GM23338 (cell line): ENCODE measurements at regions not wholly inside any gene's neighbourhood (a gene's known extent, or its start where the extent isn't known, plus 50 kb on each side); places are given as distances from the start of the nearest gene placed in this dataset.

Experiments
- ATAC-seq: fragments of 200-7000 bp; cut with Tn5 transposase; 3 replicates; pipeline ENCODE4 v1.9.1; 2020
- DNase-seq: peaks from one replicate; pipeline ENCODE4 v3.0.0-alpha.2; 2015; ENCODE audit warnings: low spot score
- H2AFZ ChIP-seq: fragments of 200-600 bp; sonication (generic); 2 replicates; pipeline ENCODE4 v1.8.0; 2016; ENCODE audit warnings: antibody characterized with exemption, mild to moderate bottlenecking, moderate library complexity
- H3F3A ChIP-seq: fragments of 200-600 bp; sonication (generic); replicated peaks from 2 replicates; pipeline ENCODE4 v1.8.0; 2017; ENCODE audit warnings: antibody characterized with exemption, mixed run types, low read depth
- H3K27ac ChIP-seq: fragments of 200-600 bp; sonication (generic); 2 replicates; pipeline ENCODE4 v1.6.1; 2016; ENCODE audit warnings: low read depth
- H3K27me3 ChIP-seq: fragments of 200-600 bp; sonication (generic); 2 replicates; pipeline ENCODE4 v1.8.0; 2016; ENCODE audit warnings: mild to moderate bottlenecking, mixed run types, moderate library complexity; ENCODE audit not compliant: insufficient read depth
- H3K36me3 ChIP-seq: fragments of 200-600 bp; sonication (generic); 2 replicates; pipeline ENCODE4 v1.8.0; 2016; ENCODE audit warnings: mild to moderate bottlenecking; ENCODE audit not compliant: insufficient read depth
- H3K4me1 ChIP-seq: fragments of 200-600 bp; sonication (generic); 2 replicates; pipeline ENCODE4 v1.8.0; 2016; ENCODE audit warnings: mild to moderate bottlenecking, moderate library complexity; ENCODE audit not compliant: insufficient read depth
- H3K4me2 ChIP-seq: fragments of 200-600 bp; sonication (generic); 2 replicates; pipeline ENCODE4 v1.7.1; 2017; ENCODE audit warnings: mixed run types
- H3K4me3 ChIP-seq: fragments of 200-600 bp; sonication (generic); 2 replicates; pipeline ENCODE4 v1.6.1; 2016; ENCODE audit warnings: mixed run types
- H3K79me2 ChIP-seq: fragments of 200-600 bp; sonication (generic); replicated peaks from 2 replicates; pipeline ENCODE4 v1.8.0; 2017; ENCODE audit warnings: mild to moderate bottlenecking; ENCODE audit not compliant: insufficient read depth
- H3K9me2 ChIP-seq: fragments of 200-600 bp; sonication (generic); 2 replicates; pipeline ENCODE4 v1.8.0; 2017; ENCODE audit not compliant: insufficient read depth
- H4K20me1 ChIP-seq: fragments of 200-600 bp; sonication (generic); replicated peaks from 2 replicates; pipeline ENCODE4 v1.8.0; 2017; ENCODE audit warnings: mild to moderate bottlenecking; ENCODE audit not compliant: insufficient read depth
- H3K27ac Mint-ChIP-seq: 2 replicates; pipeline ENCODE4 v1.8.0; 2020; ENCODE audit warnings: inconsistent platforms, mild to moderate bottlenecking, moderate library complexity, mixed read lengths
- H3K27me3 Mint-ChIP-seq: 3 replicates; pipeline ENCODE4 v1.8.0; 2022; ENCODE audit warnings: low read depth, mild to moderate bottlenecking, moderate library complexity, mixed read lengths, inconsistent platforms; ENCODE audit not compliant: insufficient read depth, poor library complexity
- H3K36me3 Mint-ChIP-seq: 3 replicates; pipeline ENCODE4 v1.8.0; 2021; ENCODE audit warnings: low read depth, mild to moderate bottlenecking, inconsistent platforms, moderate library complexity, mixed read lengths
- H3K4me1 Mint-ChIP-seq: 3 replicates; pipeline ENCODE4 v1.8.0; 2020; ENCODE audit warnings: mild to moderate bottlenecking, inconsistent platforms, mixed read lengths
- H3K4me3 Mint-ChIP-seq: 3 replicates; pipeline ENCODE4 v1.8.0; 2021; ENCODE audit warnings: moderate library complexity, mild to moderate bottlenecking, inconsistent platforms, mixed read lengths
- H3K9me3 Mint-ChIP-seq: 3 replicates; pipeline ENCODE4 v1.8.0; 2020; ENCODE audit warnings: moderate library complexity, mild to moderate bottlenecking, inconsistent platforms, mixed read lengths
- CTCF ChIP-seq, 2 experiments: fragments of 200-600 bp in 1 of 2; sonication (generic) in 1 of 2; conservative IDR thresholded peaks; 2 replicates each; pipeline versions ENCODE4 v1.5.1 to v1.6.1; 2016 to 2017; ENCODE audit warnings: antibody characterized with exemption in 2 of 2, low read depth in 2 of 2, mild to moderate bottlenecking in 2 of 2, moderate library complexity in 1 of 2
- ETS1 ChIP-seq: IDR thresholded peaks from 2 replicates; pipeline ENCODE4 v1.6.1; 2016; ENCODE audit warnings: antibody characterized with exemption
- EZH2phosphoT487 ChIP-seq: fragments of 200-600 bp; sonication (generic); IDR thresholded peaks from one replicate; pipeline ENCODE4 v1.8.1; 2018; ENCODE audit warnings: antibody characterized with exemption; ENCODE audit not compliant: unreplicated experiment
- JUNB ChIP-seq: IDR thresholded peaks from one replicate; pipeline ENCODE4 v1.6.1; 2016; ENCODE audit warnings: antibody characterized with exemption; ENCODE audit not compliant: unreplicated experiment
- REST ChIP-seq: IDR thresholded peaks from one replicate; pipeline ENCODE4 v1.6.1; 2018; ENCODE audit warnings: antibody characterized with exemption; ENCODE audit not compliant: unreplicated experiment
- STAT1 ChIP-seq: IDR thresholded peaks from one replicate; pipeline ENCODE4 v1.6.1; 2016; ENCODE audit warnings: antibody characterized with exemption; ENCODE audit not compliant: unreplicated experiment
- ZNF462 ChIP-seq: fragments of 250-450 bp; sonication (Bioruptor Pico); IDR thresholded peaks from 2 replicates; pipeline ENCODE4 v1.5.0; 2020; ENCODE audit warnings: mild to moderate bottlenecking, moderate library complexity

- TF ChIP-seq ZNF462 (CRISPR knock-in tag) (no peak), REST (no peak), EZH2phosphoT487 (no peak)
Observed at GRCh38 chr4:188824553-188824952, 685.3 kb downstream of the TRIML1 start (continued).

GRCh38 chr4:188826393-188826792, 687.2 kb downstream of the TRIML1 start:
- Mint-ChIP-seq H3K9me3 (no peaks in the 10 kb centered on the region), H3K27me3 (no peaks in the 10 kb centered on the region), H3K27ac (no peak overlapping the region), H3K36me3 (peaks cover 2% of the 10 kb centered on the region; the same call in 1 of the 3 replicates), H3K4me1 (no peaks in the 10 kb centered on the region), H3K4me3 (no peak overlapping the region)
- H3K4me1 ChIP-seq: peaks cover 7% of the 10 kb centered on the region; the same call in 1 of the 2 replicates
- no peak for DNase-seq
- H3K9me2 ChIP-seq: no peaks in the 10 kb centered on the region
- H3F3A ChIP-seq: no peaks in the 10 kb centered on the region
- H3K36me3 ChIP-seq: no peaks in the 10 kb centered on the region
- no peak overlapping the region for H3K4me2 ChIP-seq
- H3K79me2 ChIP-seq: no peaks in the 10 kb centered on the region
- no peak for TF ChIP-seq ETS1
- no peak for TF ChIP-seq CTCF (conservative IDR thresholded peaks at IDR 0.05; ENCODE audit: low read depth in 2 of 2)
- no peak for TF ChIP-seq STAT1
- no peak for TF ChIP-seq JUNB
- ATAC-seq: no peak
- no peaks in the 10 kb centered on the region for H4K20me1 ChIP-seq
- H2AFZ ChIP-seq: no peak overlapping the region
- no peak overlapping the region for H3K4me3 ChIP-seq
- H3K27ac ChIP-seq: no peak overlapping the region
- no peaks in the 10 kb centered on the region for H3K27me3 ChIP-seq
